NT2/D1 (cell line): ENCODE measurements at regions not wholly inside any gene's neighbourhood (a gene's known extent, or its start where the extent isn't known, plus 50 kb on each side); places are given as distances from the start of the nearest gene placed in this dataset.

Experiments used
- SUZ12 ChIP-seq: IDR thresholded peaks from 2 replicates; pipeline ENCODE4 v1.6.1; 2011; ENCODE audit not compliant: insufficient read length, insufficient read depth; ENCODE audit errors: extremely low read depth
- YY1 ChIP-seq: IDR thresholded peaks from 2 replicates; pipeline ENCODE4 v1.6.1; 2011; ENCODE audit not compliant: insufficient read length, insufficient read depth
- ZNF274 ChIP-seq: IDR thresholded peaks from 2 replicates; pipeline ENCODE4 v1.6.1; 2011; ENCODE audit warnings: mild to moderate bottlenecking, low read depth, low read length

DNA sequence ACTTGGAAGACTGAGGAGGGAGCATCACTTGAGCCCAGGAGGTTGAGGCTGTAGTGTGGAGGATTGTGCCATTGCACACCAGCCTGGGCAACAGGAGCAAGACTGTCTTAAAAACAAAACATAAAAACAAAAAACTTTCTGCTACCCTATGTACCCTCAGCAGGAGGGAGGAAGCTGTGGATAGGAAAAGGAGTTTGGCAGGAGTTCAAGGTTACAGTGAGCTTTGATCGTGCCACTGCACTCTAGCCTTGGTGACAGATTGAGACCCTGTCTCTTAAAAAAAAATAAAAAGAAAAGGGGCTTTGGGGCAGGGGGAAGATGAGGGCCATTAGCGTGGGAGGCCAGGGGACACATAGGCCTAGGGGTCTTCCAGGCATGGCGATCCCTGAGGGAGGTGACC is 135.7 kb downstream of the DHX35 start:
- TF ChIP-seq YY1, result no peak
- TF ChIP-seq SUZ12, result no peak
- no peak for TF ChIP-seq ZNF274
